HTR-8/SVneo (cell line): ENCODE measurements at regions not wholly inside any gene's neighbourhood (a gene's known extent, or its start where the extent isn't known, plus 50 kb on each side); places are given as distances from the start of the nearest gene placed in this dataset.
"Not testable (repeated sequence)": the region's sequence is repeated elsewhere in the genome, so short reads cannot be mapped to it uniquely, and the experiment has no call there.

Source experiments
- DNase-seq: peaks from one replicate; pipeline ENCODE4 v3.0.0; 2011; ENCODE audit warnings: low spot score, mixed read lengths; ENCODE audit not compliant: insufficient read length
- FAIRE-seq: peaks from 2 replicates; lab custom pipeline; 2011; peaks lifted over from hg19 to GRCh38; lab: Jason Lieb, UNC

DNA sequence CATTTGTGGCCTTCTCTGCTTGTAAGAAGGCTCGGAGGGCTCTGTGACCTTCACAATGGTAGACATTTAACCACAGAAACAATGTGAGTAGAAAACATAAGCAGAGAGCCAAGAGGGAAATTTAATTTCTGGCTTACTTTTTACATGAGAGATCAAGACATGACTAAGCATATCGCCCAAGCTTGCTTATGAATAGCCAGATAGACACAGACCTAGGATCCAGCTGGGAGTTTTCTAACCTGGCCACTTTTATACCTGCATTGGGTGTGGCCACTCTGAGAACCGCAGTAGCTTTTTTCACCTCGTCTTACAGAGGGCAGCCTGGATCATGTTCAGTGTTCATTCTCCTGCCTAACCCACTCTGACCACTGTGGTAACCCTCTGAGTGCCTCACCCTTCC, 244.9 kb upstream of the KCNN2 start:
- DNase-seq: no peak
- FAIRE-seq: no peak

DNA sequence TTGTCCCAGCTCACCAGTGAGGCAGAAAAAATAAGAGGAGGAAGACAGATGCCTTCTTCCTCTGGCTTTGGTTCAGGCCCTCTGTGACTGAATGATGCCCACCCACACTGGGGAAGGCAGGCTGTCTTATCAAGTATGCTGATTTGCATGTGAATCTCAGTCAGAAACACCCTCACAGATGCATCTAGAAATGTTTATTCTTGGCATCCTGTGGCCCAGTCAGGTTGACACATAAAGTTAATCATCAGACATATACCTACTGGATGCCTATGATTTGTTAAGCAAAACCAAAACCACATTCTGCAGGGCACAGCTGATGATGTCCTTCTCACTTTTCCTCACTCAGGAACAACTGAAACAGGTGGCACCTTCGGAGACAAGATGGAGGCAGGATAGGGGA, 243.4 kb upstream of the KCNN2 start:
- no peak for FAIRE-seq

DNA sequence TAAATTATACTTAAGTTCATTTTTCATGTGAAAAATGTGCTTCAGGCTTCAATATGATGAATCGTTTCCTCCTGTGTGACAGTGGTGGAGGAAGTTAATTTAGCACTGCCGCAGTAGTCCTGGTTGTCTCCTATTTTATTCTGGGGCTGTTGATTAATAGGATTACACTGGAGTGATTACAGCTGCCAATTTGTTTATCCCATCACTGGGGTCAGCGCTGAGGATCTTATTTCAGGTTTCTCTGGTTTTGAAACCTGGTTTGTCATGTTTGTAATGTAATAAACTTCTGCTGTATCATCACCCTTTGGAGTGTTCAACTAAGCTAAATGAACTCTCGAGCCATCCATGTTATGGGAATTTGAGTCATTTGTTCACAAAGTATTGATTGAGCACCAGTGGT, 241.7 kb upstream of the KCNN2 start:
- no peak for FAIRE-seq

More for the DNA sequence above, 243.4 kb upstream of the KCNN2 start:
- no peak for DNase-seq

DNA sequence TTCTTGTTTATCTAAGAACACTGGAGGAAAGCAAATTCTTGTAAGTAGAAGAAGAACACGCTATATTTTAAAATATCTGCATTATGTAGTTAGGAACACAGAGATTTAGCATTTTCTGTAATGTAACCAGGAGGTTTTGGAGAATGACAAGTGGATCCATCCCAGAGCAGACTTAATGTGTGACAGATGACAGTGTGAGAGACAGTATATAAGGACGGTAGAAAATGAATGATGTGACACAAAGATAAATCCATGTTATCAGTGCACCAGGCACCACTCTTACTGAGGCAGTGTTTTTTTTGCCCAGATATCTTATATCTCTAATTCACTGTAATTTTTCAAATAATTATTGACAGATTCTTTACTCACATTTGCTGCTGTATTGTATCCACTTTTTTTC, 239.0 kb upstream of the KCNN2 start:
- DNase-seq: no peak
- FAIRE-seq: no peak

More for the DNA sequence above, 241.7 kb upstream of the KCNN2 start:
- DNase-seq: no peak

DNA sequence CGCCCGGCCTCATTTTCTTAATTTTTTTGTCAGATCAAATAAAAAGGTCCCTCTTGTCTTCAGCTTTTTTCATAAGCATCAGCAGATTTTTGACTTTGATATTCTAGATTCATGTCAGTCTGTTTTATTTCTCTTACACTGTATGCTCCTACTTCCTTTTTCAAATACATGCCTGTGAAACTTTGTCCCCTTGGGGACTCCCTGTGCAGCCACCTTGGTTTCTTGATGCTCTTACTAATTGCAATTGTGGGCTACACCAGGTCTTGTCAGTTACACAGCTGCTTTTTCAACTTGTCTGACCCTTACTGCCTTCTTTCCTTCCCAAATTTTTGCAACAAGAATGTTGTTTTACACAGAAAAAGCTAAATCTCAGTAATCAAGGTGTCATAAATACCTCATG, 238.2 kb upstream of the KCNN2 start:
- DNase-seq (no peak), FAIRE-seq (no peak)

DNA sequence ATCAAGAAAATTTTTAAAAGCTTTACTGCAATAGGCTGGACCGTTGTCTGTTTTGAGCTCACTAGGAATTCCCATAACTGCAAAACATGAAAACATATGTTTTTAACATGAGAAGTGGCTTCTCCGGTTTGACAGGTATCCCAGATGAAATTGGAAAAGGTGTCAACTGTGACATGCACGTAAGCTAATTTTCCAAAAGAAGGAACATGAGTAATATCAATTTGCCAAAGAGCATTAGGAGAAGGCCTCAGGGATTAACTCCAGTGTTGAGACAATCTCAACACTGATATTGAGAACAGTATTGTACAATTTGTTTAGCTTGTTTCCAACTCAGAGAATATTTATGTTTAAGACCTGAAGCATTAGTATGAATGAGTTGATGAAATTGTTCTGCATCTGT, 215.5 kb upstream of the KCNN2 start:
- no peak for FAIRE-seq
- no peak for DNase-seq

DNA sequence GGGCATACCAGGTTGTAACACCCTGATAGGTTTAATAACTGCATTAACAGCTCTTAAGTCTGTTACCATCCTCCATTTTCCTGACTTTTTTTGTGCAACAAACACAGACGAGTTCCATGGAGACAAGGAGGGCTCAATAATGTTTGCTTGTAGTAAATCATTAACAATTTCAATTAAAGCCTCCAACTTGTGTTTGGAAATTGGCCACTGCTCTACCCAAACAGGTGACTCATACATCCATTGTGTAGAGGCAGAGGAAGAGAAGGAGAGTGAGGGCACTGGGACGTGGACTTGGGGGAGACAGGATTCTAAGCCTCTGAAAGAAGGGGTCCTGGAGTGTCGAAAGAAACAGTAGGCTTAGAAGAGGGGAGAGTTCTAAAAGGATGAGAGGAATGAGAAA, 213.6 kb upstream of the KCNN2 start:
- no peak for FAIRE-seq

DNA sequence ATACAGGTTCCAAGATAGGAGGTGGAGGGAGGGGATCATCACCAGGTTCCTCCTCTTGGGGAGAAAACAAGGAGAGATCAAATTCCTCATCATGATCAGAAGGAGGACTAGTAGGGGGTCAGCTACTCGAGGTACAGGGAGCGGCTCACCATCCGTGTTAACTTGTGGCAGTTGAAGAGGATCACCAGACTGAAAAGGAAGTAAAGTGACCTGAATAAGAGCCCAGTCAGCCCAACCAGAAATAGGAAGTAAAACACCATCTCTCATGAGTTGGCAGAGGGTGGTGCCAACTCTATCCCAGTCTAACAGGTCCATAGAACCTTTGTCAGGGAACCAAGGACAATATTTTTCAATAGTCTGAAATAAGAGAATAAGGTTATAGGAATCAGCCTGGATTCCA, 213.1 kb upstream of the KCNN2 start:
- DNase-seq, FAIRE-seq: not testable (repeated sequence)

More for the DNA sequence above, 213.6 kb upstream of the KCNN2 start:
- DNase-seq: no peak

DNA sequence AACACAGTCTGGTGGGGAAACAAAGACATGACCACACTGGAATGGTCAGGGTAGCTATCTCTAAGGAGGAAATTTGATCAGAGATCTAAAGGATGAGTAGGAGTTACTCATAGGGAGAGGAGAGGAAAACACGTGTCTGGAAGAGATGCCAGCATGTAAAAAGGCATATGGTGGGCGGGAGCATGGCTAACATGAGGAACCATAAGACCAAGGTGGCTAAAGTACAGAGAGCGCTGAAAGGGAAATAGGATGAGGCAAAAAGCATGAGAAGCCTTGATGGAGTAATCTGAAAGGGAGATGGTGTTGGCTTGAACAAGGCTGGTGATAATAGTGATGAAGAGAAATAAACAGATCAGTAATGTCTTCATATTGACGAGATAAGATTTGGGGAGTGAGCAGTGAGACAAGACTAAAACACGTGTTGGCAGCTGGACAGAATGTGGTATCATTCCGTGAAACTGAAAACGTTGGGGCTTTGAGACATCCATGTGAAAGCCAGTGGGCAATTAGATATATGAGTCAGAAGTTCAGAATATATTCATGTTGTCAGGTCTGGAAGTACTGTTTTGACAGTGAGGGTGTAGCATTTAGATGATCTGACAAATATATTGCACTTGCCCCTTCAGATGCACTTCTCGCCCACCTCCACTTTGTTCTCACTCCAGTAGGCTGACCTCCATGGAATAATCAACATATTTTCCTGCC, 209.1 kb upstream of the KCNN2 start:
- no peak for FAIRE-seq
- DNase-seq: no peak

DNA sequence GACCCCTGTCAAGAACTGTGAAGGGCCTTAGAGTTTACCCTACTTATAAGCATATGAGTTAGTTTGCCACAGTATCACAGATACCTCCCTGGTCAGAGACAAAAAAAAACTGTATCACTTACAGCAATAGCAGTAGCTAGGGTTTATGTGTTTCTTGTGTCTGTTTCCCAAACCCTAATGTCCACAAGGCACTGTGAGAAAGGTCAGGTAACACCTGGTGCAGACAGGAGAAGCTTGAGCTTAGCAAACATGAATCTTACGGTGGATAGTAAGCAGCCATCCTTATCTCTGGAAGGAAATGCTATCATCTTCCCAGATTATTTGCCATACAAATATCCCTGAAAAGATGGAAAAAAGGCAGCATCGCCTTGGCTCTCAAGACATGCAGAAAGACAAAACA, 208.5 kb upstream of the KCNN2 start:
- FAIRE-seq: no peak
- no peak for DNase-seq

DNA sequence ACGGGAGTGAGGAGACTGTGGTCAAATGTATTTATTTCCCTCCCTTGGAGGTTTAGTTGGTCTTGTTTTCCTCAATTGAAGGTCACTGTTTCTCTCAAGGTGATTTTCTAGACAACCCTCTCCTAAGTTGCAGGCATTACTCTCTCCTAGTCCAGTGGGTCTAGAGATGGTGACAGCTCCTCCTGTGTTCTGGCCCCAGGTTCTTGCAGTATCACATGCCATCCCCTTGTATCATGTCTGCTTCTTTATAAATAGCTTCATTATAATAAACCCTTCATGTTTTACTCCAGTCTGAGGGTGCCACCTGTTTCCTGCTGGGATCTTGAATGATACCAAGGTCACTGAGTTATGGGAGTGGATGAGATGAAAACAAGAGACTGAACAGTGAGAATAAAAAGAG, 208.0 kb upstream of the KCNN2 start:
- no peak for DNase-seq
- FAIRE-seq: no peak

DNA sequence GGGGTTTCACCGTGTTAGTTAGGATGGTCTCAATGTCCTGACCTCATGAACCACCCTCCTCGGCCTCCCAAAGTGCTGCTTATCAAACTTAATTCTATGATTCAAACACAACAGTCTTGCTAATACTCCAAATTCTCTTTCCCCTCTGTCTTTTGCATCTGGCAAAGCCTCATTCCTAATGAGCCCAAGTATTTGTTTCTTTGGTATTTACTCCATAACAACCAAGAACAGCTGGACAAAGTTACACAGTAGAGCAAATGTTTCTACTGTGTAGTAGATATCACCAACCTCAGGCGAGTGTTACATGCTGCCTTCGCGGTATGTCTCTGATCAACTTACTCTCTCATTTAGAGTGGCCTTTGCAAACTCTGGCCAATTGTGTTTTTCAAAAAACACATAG, 195.8 kb upstream of the KCNN2 start:
- DNase-seq: no peak
- no peak for FAIRE-seq

DNA sequence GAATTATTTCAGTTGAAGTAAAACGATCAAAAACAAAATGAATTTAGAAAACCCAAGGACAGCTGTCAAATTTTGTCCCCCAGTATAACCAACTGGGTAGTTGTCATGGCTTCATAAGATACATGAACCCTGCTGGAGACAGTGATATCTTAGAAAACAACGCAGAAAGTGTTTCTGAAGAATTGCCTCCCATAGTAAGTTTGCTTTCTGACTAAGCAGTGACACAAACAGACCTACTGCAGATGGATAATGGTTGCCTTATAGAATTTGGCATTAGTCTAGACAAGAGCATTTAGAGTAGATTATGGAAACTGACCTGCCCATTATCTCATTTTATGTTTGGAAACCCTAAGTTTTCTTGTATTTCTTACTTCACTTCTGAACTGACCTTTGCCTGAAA, 187.7 kb upstream of the KCNN2 start:
- DNase-seq: no peak
- no peak for FAIRE-seq

DNA sequence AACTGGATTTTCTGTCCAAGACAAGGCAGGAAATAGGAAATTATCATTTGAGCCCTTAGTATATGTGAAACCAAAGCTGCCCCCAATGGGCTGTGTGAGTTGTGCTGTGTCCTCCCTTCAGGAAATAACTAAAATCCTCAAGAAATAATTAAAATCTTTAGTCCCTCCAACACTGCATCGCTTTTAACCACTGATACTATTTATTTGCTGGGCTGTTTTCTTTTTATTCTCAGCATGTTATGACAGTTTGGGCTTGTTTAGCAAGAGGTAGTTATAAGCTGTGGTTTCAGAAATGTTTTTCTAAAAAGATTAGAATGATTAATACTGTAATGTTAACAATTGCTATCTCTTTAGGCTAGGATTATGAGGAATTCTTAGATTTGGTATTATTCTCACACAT, 187.0 kb upstream of the KCNN2 start:
- no peak for FAIRE-seq
- DNase-seq: no peak

DNA sequence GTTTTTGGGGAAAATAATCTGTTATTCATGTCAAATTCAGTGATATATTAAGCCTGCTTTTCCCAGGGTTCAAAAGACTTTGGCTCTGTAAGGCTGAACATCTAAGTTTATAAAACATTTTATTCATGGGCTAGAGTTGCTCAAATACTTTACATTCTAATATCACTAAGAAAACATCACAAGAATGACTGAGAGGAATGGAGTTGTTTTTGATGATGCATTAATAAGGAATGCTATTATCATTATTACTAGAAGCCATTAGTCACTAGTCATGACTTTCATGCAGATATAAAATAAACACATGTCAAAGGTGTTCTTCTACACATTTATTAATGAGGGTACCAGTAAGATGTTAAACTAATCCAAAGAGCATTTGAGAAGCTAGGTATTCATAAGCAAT, 185.5 kb upstream of the KCNN2 start:
- DNase-seq (peak; percentile 28), FAIRE-seq (no peak)

DNA sequence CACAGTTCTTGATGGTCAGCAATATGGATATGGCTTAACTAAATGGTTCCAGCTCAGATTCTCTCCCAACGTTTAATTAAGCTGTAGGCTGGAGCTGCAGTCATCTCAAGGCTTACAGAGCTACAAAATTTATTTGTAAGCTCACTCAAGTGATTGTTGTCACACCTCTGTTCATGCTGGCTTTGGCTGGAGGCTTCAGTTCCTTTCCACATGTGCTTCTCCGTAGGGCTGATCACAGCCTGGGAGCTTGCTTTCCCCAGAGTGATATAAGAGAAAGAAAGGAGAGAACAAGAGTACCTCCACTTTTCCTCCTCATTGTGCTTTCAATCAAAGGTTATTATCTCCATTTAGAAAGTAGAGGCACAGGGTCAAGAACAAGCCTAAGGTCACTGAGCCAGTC, 182.7 kb upstream of the KCNN2 start:
- DNase-seq (no peak), FAIRE-seq (no peak)

DNA sequence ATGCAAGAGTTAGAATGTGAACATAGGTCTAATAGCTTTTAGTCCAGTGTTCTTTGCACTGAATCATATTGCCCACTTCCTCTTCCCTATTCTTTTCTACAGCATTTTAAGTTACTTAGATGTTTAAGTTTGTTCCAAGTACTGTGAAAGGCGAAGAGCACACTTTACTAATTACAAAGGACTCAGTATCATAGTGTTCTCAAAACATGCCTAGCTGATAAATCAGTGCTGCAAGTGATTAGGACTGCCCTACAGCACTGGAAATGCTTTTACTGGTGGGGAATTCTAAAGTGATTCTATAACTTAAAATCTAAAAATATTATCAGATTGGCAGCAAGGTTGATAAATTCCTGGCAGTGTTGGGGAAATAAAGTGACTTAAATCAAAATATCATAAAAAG, 177.9 kb upstream of the KCNN2 start:
- no peak for DNase-seq
- FAIRE-seq: no peak

DNA sequence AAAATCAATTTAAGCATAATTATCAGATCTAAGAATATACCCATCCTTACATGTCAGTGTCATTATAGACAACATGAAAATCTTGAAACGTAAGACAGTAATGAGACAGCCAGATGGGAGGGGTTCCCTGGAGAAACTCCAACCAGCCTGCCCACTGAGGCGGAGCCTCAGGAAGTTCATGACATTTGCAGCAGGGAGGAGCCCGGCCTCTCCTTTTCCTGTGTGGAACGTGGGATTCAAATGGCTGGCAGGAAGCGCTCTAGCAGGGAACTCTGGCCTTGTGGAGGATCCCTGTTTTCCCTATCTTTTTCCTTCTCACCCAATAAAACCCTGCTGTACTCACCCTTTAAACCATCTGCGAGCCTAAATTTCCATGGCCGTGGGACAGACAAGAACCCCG, 176.6 kb upstream of the KCNN2 start:
- DNase-seq (no peak), FAIRE-seq (no peak)

DNA sequence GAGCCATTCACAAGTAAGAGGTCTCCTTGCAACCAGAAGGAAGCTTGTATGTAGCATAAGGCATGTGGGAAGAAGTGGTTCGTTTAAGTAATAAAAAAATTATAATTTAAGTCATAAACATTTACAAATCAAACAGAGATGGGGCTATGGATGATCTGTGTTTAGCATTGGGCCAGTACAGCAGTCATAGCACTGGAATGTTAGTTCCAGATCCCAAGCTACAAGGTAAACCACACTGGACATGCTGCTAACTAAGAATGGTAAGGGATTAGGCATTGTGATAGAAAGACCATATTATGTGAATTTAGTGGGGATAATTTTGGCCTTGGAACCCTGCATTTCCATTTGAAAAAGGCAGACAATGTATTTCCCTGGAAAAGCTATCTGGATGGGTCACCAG, 170.4 kb upstream of the KCNN2 start:
- FAIRE-seq (no peak), DNase-seq (no peak)

DNA sequence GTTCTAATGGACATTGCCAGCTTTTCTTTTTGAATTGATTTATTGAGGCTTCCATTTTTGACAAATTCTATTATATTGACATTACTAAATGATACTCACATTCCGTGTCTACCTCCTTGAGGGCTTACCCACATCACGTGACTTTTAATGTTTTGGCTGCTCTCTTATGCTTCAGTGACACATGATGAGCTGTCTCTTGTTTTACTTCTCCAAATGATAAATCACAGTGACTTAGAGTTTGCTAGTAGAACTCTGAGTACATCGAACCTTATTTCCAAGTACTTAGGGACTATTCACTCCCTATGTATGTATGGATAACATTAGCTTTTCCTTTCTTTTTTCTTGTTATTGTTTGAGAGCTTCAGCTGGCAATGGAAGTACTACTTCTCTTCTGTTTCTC, 169.8 kb upstream of the KCNN2 start:
- FAIRE-seq (no peak), DNase-seq (no peak)

DNA sequence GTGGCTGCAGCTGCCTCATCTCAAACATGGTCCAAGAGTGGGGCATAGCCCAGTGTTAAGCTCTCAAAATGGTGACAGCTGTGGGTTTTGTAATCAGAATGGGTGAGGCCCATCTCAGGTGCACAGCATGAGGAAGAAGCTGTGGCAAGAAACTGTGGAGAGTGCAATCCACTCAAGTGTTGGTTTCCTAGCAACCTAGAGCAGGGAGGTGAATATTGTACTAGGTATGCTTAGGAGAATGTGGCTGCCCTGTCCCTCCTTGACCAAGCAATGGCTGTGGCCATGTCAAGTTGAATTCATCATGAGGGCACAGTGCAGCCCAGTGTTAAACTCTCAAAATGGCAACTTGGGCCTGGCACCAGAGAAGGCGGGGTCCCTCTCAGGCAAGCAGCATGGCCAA, 160.5 kb upstream of the KCNN2 start:
- no peak for FAIRE-seq
- DNase-seq: no peak

DNA sequence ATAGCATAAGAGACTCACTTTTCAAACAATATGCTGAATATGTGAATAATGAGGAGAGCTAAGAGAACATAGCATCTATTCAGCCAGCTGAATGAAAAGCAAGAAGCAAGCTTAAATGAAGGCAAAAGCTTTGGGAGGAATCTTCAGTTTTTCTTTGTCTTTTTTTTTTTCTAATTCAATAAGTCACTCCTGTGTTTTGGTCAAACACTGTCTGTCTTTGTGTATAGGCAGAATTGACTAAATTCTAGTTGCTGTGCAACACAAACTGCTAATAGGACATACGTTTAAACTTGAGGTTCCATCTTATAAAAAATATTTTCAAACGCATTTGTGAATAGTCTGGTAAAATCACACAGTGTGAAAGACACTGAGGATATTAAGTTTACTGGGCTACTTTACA, 156.9 kb upstream of the KCNN2 start:
- no peak for FAIRE-seq

DNA sequence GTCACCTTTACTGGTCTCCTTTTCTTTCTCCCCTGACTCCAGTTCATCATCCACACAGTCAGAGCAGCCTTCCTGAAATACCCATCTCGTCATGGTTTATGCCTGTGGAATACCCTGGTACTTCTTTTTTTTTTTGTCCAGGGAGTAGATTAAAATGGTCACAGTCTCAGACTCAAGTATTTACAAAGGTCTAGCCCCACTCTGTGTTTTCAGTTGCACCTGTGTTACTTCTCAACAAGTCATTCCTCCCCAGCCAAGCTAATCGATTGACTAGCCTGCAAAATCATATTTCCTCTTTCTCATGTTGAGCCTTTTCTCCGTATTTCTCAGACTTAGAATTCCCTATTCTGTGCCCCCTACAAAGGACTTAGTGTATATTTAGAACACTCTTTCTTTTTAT, 155.2 kb upstream of the KCNN2 start:
- FAIRE-seq: no peak
- no peak for DNase-seq

More for the DNA sequence above, 156.9 kb upstream of the KCNN2 start:
- no peak for DNase-seq
